HUES64 (cell line): ENCODE measurements at regions not wholly inside any gene's neighbourhood (a gene's known extent, or its start where the extent isn't known, plus 50 kb on each side); places are given as distances from the start of the nearest gene placed in this dataset.

Experiments
- H3K27ac ChIP-seq: 2 replicates; pipeline ENCODE4 v1.7.0; 2013; ENCODE audit warnings: low read depth, low read length, inconsistent platforms
- H3K27me3 ChIP-seq: 2 replicates; pipeline ENCODE4 v1.6.1; 2013; ENCODE audit warnings: mild to moderate bottlenecking, low read length; ENCODE audit not compliant: insufficient read depth
- H3K36me3 ChIP-seq: 2 replicates; pipeline ENCODE4 v1.6.1; 2013; ENCODE audit warnings: mild to moderate bottlenecking, low read length; ENCODE audit not compliant: insufficient read depth
- H3K4me1 ChIP-seq: 2 replicates; pipeline ENCODE4 v1.6.1; 2013; ENCODE audit warnings: mild to moderate bottlenecking, low read length, moderate library complexity; ENCODE audit not compliant: insufficient read depth
- H3K4me3 ChIP-seq: 2 replicates; pipeline ENCODE4 v1.5.1; 2013; ENCODE audit warnings: mild to moderate bottlenecking, low read length, moderate library complexity
- H3K9ac ChIP-seq: 2 replicates; pipeline ENCODE4 v1.6.1; 2013; ENCODE audit warnings: mild to moderate bottlenecking, low read depth, low read length
- H3K9me3 ChIP-seq: 2 replicates; pipeline ENCODE4 v1.6.1; 2013; ENCODE audit warnings: low read depth, low read length; ENCODE audit not compliant: insufficient read depth
- WGBS: fragments of 150-250, 120-280 bp; methylation state at CpG from one replicate; pipeline ENCODE4 v1.1.7; 2013; ENCODE audit warnings: missing lambda C conversion rate; 5-methylcytosine and 5-hydroxymethylcytosine counted together

GRCh38 chr12:31865023-31865422, 94.2 kb upstream of the RESF1 start:
- no peaks in the 10 kb centered on the region for H3K4me1 ChIP-seq
- no peak overlapping the region for H3K9ac ChIP-seq
- no peaks in the 10 kb centered on the region for H3K9me3 ChIP-seq
- WGBS: 92% methylated on average over 1 of the region's 2 CpGs
- H3K36me3 ChIP-seq: no peaks in the 10 kb centered on the region
- no peaks in the 10 kb centered on the region for H3K27me3 ChIP-seq
- H3K27ac ChIP-seq: no peak overlapping the region
- no peak overlapping the region for H3K4me3 ChIP-seq

DNA sequence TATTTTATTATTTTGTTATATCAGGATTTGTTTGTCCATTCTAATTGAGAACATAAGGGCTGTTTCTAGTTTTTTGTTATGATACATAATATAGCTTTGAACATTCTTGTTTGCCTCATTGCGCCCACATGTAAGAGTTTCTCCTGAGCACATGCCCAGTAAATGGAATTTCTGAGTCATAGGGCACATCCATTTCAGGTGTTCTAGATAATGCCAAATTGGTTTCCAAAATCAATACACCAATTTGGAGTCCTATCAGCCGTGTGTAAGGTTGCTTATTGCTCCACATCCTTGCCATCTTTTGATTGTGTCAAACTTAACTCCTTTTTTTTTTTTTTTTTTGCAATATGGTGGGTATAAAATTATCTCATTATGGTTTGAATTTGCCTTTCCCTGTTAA, 97.9 kb upstream of the RESF1 start:
- H3K9me3 ChIP-seq: no peaks in the 10 kb centered on the region
- no peaks in the 10 kb centered on the region for H3K27me3 ChIP-seq
- 93% methylated on average over 2 of the region's 2 CpGs for WGBS
- H3K4me3 ChIP-seq: no peak overlapping the region
- H3K4me1 ChIP-seq: no peaks in the 10 kb centered on the region
- H3K36me3 ChIP-seq: no peaks in the 10 kb centered on the region
- H3K27ac ChIP-seq: no peak overlapping the region
- no peak overlapping the region for H3K9ac ChIP-seq

GRCh38 chr12:31860401-31860800, 98.8 kb upstream of the RESF1 start:
- Histone ChIP-seq H3K9ac (no peak overlapping the region), H3K4me1 (no peaks in the 10 kb centered on the region), H3K27me3 (no peaks in the 10 kb centered on the region), H3K27ac (no peak overlapping the region), H3K4me3 (no peak overlapping the region), H3K9me3 (no peaks in the 10 kb centered on the region), H3K36me3 (no peaks in the 10 kb centered on the region)
- WGBS: 92% methylated on average over 4 of the region's 4 CpGs

DNA sequence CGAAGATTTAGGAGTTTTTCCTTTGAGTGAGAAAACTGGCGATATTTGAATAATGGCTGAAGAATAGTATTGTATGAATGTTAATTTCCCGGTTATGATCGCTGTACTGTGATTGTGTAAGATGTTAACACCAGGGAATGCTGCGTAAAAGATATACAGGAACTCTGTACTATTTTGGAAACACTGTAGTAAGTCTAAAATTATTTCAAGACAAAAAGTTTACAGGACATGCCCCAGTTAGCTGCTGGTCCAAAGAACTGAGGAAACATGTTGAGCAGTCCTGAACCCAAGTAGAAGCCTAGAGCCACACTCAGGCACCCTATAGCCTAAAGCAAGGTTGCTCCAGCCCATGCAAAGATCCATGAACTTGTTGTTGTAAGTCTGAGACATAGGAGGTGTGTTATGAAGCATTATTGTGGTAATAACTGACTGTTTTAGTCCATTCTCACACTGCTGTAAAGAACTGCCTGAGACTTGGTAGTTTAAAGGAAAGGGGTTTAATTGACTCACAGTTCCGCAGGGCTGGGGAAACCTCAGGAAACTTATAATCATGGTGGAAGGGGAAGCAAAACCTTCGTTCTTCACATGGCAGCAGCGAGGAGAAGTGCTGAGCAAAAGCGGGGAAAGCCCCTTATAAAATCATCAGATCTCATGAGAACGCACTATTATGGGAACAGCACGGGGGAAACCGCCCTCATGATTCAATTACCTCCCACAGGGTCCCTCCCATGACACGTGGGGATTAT, 99.8 kb upstream of the RESF1 start:
- Histone ChIP-seq H3K9ac (no peak overlapping the region), H3K4me3 (no peak overlapping the region), H3K4me1 (no peaks in the 10 kb centered on the region), H3K36me3 (no peaks in the 10 kb centered on the region), H3K27ac (no peak overlapping the region), H3K27me3 (no peaks in the 10 kb centered on the region), H3K9me3 (no peaks in the 10 kb centered on the region)
- WGBS: 94% methylated on average over 13 of the region's 13 CpGs

GRCh38 chr12:31855427-31855826, 103.8 kb upstream of the RESF1 start:
- Histone ChIP-seq H3K27ac (no peak overlapping the region), H3K4me1 (no peaks in the 10 kb centered on the region), H3K9ac (no peak overlapping the region), H3K36me3 (no peaks in the 10 kb centered on the region), H3K4me3 (no peak overlapping the region), H3K27me3 (no peaks in the 10 kb centered on the region), H3K9me3 (peaks cover 18% of the 10 kb centered on the region)
- WGBS: 94% methylated on average over 5 of the region's 5 CpGs

GRCh38 chr12:31853977-31854376, 105.2 kb upstream of the RESF1 start:
- no peak overlapping the region for H3K4me3 ChIP-seq
- no peaks in the 10 kb centered on the region for H3K36me3 ChIP-seq
- H3K27me3 ChIP-seq: no peaks in the 10 kb centered on the region
- H3K9ac ChIP-seq: no peak overlapping the region
- H3K4me1 ChIP-seq: no peaks in the 10 kb centered on the region
- H3K27ac ChIP-seq: no peak overlapping the region
- peaks cover 33% of the 10 kb centered on the region for H3K9me3 ChIP-seq

- no peak overlapping the region for H3K4me3 ChIP-seq
- no peak overlapping the region for H3K27ac ChIP-seq
- no peaks in the 10 kb centered on the region for H3K36me3 ChIP-seq
- H3K9ac ChIP-seq: no peak overlapping the region
- H3K4me1 ChIP-seq: no peaks in the 10 kb centered on the region
- H3K27me3 ChIP-seq: no peaks in the 10 kb centered on the region
- H3K9me3 ChIP-seq: peaks cover 37% of the 10 kb centered on the region
Observed at GRCh38 chr12:31853520-31853919, 105.7 kb upstream of the RESF1 start.

GRCh38 chr12:31850268-31850667, 108.9 kb upstream of the RESF1 start:
- H3K4me1 ChIP-seq: no peaks in the 10 kb centered on the region
- no peak overlapping the region for H3K9ac ChIP-seq
- H3K9me3 ChIP-seq: peaks cover 54% of the 10 kb centered on the region
- WGBS: 61% methylated on average over 3 of the region's 3 CpGs
- no peaks in the 10 kb centered on the region for H3K36me3 ChIP-seq
- H3K27me3 ChIP-seq: no peaks in the 10 kb centered on the region
- no peak overlapping the region for H3K27ac ChIP-seq
- H3K4me3 ChIP-seq: no peak overlapping the region

DNA sequence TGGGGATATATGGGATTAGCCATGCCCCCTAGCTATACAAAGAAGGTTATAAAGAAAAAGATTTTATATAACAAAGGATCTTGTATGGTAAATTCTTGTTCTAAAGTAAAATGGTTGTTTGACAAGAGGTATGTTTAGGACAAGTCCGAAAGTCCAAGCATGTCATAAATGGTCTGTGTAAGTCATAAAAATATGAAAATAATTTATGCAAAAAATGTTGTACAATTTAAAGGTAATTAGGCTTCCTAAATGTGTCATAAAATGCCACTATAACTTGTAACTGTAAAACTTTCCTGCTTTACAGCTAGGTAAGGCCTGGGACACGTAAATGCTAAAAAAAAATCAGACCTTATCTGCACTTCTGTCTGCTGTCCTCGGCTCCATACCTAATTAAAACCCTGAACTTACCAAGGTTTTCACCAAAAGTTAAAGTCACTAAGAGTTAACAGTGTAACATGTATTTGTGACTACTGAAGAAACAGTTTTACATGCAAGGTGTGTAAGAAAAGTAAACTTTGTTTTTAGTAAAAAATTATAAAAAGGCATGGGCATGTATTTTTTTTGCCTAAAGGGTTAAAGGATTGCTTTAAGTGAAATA, 110.0 kb upstream of the RESF1 start:
- Histone ChIP-seq H3K4me1 (no peaks in the 10 kb centered on the region), H3K4me3 (no peak overlapping the region), H3K27ac (no peak overlapping the region), H3K36me3 (no peaks in the 10 kb centered on the region), H3K27me3 (no peaks in the 10 kb centered on the region), H3K9me3 (peaks cover 54% of the 10 kb centered on the region), H3K9ac (no peak overlapping the region)
- 86% methylated on average over 3 of the region's 3 CpGs for WGBS

DNA sequence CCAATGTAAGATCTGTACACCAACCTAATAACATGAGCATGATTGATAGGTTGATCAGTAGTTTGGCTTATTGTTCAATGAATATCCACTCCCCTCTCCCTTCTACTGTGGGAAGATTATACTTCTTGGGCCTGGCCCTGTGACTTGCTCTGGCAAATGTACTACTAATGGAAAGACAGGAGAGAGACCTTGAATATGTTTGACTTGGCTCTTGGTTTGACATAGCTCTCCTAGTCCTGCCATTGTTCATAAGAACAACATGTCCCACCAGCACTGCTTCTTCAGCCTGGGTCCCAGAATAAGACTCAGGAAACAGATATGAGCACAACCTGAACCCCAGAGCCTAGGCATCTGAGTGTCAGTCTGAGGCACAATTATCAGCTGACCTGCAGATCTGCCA, 112.8 kb upstream of the RESF1 start:
- no peaks in the 10 kb centered on the region for H3K27me3 ChIP-seq
- H3K4me3 ChIP-seq: no peak overlapping the region
- H3K9me3 ChIP-seq: peaks cover 46% of the 10 kb centered on the region
- H3K36me3 ChIP-seq: no peaks in the 10 kb centered on the region
- no peak overlapping the region for H3K27ac ChIP-seq
- no peak overlapping the region for H3K9ac ChIP-seq
- no peaks in the 10 kb centered on the region for H3K4me1 ChIP-seq

GRCh38 chr12:31845613-31846322, 113.4 kb upstream of the RESF1 start:
- H3K36me3 ChIP-seq: no peaks in the 10 kb centered on the region
- no peak overlapping the region for H3K27ac ChIP-seq
- peaks cover 40% of the 10 kb centered on the region for H3K9me3 ChIP-seq
- 96% methylated on average over 6 of the region's 6 CpGs for WGBS
- H3K4me3 ChIP-seq: no peak overlapping the region
- H3K27me3 ChIP-seq: no peaks in the 10 kb centered on the region
- H3K9ac ChIP-seq: no peak overlapping the region
- H3K4me1 ChIP-seq: no peaks in the 10 kb centered on the region
